GM06990 (cell line): ENCODE measurements at regions not wholly inside any gene's neighbourhood (a gene's known extent, or its start where the extent isn't known, plus 50 kb on each side); places are given as distances from the start of the nearest gene placed in this dataset.

Experiments
- DNase-seq: peaks from one replicate; pipeline ENCODE4 v3.0.0-alpha.2; 2011; ENCODE audit not compliant: insufficient read length; ENCODE audit errors: extremely low read depth
- H3K27me3 ChIP-seq: replicated peaks from 2 replicates; pipeline ENCODE4 v1.6.0; 2011; ENCODE audit warnings: low read length; ENCODE audit not compliant: control insufficient read depth, insufficient read depth
- H3K36me3 ChIP-seq: 2 replicates; pipeline ENCODE4 v1.5.1; 2011; ENCODE audit warnings: low read length; ENCODE audit not compliant: control insufficient read depth, insufficient read depth
- H3K4me3 ChIP-seq: replicated peaks from 2 replicates; pipeline ENCODE4 v1.5.1; 2011; ENCODE audit warnings: low read depth, mild to moderate bottlenecking, control low read depth, low read length
- TF ChIP-seq, protein P1 (sequence below): IDR thresholded peaks from 2 replicates; pipeline ENCODE4 v1.5.1; 2011; ENCODE audit warnings: low read length, control low read depth, mild to moderate bottlenecking, inconsistent platforms; ENCODE audit not compliant: insufficient read depth, poor library complexity, severe bottlenecking

GRCh38 chr2:117631152-117631945 lies 183.1 kb upstream of the DDX18 start:
- Histone ChIP-seq H3K27me3 (no peaks in the 10 kb centered on the region), H3K36me3 (no peaks in the 10 kb centered on the region), H3K4me3 (no peak overlapping the region)
- TF ChIP-seq, protein P1, sequence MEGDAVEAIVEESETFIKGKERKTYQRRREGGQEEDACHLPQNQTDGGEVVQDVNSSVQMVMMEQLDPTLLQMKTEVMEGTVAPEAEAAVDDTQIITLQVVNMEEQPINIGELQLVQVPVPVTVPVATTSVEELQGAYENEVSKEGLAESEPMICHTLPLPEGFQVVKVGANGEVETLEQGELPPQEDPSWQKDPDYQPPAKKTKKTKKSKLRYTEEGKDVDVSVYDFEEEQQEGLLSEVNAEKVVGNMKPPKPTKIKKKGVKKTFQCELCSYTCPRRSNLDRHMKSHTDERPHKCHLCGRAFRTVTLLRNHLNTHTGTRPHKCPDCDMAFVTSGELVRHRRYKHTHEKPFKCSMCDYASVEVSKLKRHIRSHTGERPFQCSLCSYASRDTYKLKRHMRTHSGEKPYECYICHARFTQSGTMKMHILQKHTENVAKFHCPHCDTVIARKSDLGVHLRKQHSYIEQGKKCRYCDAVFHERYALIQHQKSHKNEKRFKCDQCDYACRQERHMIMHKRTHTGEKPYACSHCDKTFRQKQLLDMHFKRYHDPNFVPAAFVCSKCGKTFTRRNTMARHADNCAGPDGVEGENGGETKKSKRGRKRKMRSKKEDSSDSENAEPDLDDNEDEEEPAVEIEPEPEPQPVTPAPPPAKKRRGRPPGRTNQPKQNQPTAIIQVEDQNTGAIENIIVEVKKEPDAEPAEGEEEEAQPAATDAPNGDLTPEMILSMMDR: no peak
- DNase-seq: no peak

GRCh38 chr2:117635481-117635880 lies 179.0 kb upstream of the DDX18 start:
- TF ChIP-seq, protein P1: no peak
- no peaks in the 10 kb centered on the region for H3K36me3 ChIP-seq
- no peak overlapping the region for H3K4me3 ChIP-seq
- H3K27me3 ChIP-seq: no peaks in the 10 kb centered on the region
- DNase-seq: no peak

DNA sequence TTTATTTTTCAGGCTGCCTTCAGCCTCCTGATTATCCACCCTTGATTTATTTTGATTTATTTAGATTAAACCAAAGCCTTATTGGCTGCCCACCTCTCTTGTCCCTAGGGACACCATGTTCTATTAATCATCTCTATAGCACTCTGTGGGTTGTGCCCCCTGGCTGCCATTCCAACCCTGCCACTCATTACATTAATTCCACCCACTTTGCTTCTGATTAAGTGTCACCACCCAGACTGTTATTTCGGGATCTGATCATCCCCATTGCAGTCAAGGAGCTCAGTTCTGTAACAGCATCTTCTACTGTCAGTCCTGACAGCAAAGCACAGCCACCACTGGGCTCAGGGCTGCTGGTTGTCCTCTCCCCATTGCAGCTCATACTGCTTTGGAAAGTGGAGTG lies 175.1 kb upstream of the DDX18 start:
- no peak overlapping the region for H3K4me3 ChIP-seq
- H3K36me3 ChIP-seq: no peaks in the 10 kb centered on the region
- TF ChIP-seq, protein P1: no peak
- H3K27me3 ChIP-seq: no peaks in the 10 kb centered on the region
- no peak for DNase-seq

DNA sequence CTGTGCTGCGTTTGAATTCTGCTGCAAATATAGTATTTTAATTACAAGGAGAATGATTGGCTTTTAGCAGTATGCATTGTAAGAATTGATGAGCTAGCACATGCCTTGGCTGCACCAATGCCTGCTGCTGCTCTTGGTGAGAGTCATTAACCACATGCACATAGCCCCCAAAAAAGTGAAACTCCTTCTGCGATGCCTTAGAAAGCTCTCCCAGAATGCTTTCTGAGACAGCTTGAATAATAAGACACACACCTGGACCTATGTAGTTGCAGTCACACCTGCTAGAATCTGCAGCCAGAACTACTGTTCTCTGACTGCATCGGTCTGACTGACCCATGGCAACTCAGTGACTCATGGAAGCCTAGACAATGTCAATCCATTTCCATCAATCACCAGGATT lies 170.1 kb upstream of the DDX18 start:
- H3K4me3 ChIP-seq: no peak overlapping the region
- DNase-seq: no peak
- TF ChIP-seq, protein P1: no peak
- H3K36me3 ChIP-seq: no peaks in the 10 kb centered on the region
- no peaks in the 10 kb centered on the region for H3K27me3 ChIP-seq

DNA sequence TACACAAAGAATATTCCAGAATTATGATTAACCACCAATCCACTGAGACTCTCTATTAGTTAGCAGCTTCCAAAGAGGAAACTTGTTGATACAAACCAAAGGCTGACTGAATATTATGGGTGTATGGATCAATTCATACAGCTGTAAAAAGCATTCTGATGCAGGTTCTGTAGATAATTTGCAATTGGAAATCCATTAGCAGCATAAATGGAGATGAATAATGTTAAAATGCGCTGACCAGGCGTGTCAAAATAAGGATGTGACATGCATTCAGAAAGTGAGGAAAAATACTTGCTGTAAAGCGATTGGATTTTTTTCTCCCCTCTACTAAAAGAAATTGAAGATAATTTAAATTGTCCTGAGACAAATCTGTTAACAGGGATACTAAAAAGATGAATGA lies 169.0 kb upstream of the DDX18 start:
- TF ChIP-seq, protein P1: no peak
- DNase-seq: no peak
- Histone ChIP-seq H3K4me3 (no peak overlapping the region), H3K27me3 (no peaks in the 10 kb centered on the region), H3K36me3 (no peaks in the 10 kb centered on the region)
